ENCODE measurements at regions not wholly inside any gene's neighbourhood (a gene's known extent, or its start where the extent isn't known, plus 50 kb on each side); places are given as distances from the start of the nearest gene placed in this dataset.

GRCh38 chr2:217739741-217740140 is 263.1 kb downstream of the TNS1 start:
- no peak overlapping the region for H2AFZ ChIP-seq (ENCODE audit: low read depth, low read length)
- H3K27ac ChIP-seq (ENCODE audit: low read depth, low read length), result no peak overlapping the region
- H3K36me3 ChIP-seq (ENCODE audit: insufficient read depth, low read length), result no peaks in the 10 kb centered on the region
- no peaks in the 10 kb centered on the region for H3K4me1 ChIP-seq (ENCODE audit: insufficient read depth, low read length)
- H3K27me3 Mint-ChIP-seq (ENCODE audit: low read depth, unreplicated experiment), result no peaks in the 10 kb centered on the region
- H3K4me3 Mint-ChIP-seq (ENCODE audit: unreplicated experiment), result no peak overlapping the region
- H3K4me2 ChIP-seq (ENCODE audit: low read length), result no peak overlapping the region
- TF ChIP-seq EZH2 (IDR thresholded peaks at IDR 0.05; ENCODE audit: insufficient read depth, low read length), result no peak
- TF ChIP-seq, protein P1, sequence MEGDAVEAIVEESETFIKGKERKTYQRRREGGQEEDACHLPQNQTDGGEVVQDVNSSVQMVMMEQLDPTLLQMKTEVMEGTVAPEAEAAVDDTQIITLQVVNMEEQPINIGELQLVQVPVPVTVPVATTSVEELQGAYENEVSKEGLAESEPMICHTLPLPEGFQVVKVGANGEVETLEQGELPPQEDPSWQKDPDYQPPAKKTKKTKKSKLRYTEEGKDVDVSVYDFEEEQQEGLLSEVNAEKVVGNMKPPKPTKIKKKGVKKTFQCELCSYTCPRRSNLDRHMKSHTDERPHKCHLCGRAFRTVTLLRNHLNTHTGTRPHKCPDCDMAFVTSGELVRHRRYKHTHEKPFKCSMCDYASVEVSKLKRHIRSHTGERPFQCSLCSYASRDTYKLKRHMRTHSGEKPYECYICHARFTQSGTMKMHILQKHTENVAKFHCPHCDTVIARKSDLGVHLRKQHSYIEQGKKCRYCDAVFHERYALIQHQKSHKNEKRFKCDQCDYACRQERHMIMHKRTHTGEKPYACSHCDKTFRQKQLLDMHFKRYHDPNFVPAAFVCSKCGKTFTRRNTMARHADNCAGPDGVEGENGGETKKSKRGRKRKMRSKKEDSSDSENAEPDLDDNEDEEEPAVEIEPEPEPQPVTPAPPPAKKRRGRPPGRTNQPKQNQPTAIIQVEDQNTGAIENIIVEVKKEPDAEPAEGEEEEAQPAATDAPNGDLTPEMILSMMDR (IDR thresholded peaks at IDR 0.05; ENCODE audit: insufficient read depth, low read depth, low read length), result no peak
- peaks cover 1% of the 10 kb centered on the region for H3K9me3 Mint-ChIP-seq (ENCODE audit: unreplicated experiment)
- H3K4me1 Mint-ChIP-seq (ENCODE audit: low read depth, unreplicated experiment), result peaks cover 12% of the 10 kb centered on the region
- H3K27ac Mint-ChIP-seq (ENCODE audit: unreplicated experiment), result no peak overlapping the region
- peaks cover 38% of the 10 kb centered on the region for H3K36me3 Mint-ChIP-seq (ENCODE audit: low read depth, unreplicated experiment)
- DNase-seq (ENCODE audit: low read depth) (no peak), FAIRE-seq (no peak)
- H3K9me3 ChIP-seq (ENCODE audit: insufficient read depth, low read depth, low read length), result no peaks in the 10 kb centered on the region
- H3K27me3 ChIP-seq (ENCODE audit: insufficient read depth, low read length), result no peaks in the 10 kb centered on the region
- no peak overlapping the region for H3K9ac ChIP-seq (ENCODE audit: low read length)
- peaks cover 3% of the 10 kb centered on the region for H4K20me1 ChIP-seq (ENCODE audit: insufficient read depth, low read length)
- H3K4me3 ChIP-seq (ENCODE audit: insufficient read depth, low read depth, low read length), result no peak overlapping the region
- no peaks in the 10 kb centered on the region for H3K79me2 ChIP-seq (ENCODE audit: insufficient read depth, low read length)

DNA sequence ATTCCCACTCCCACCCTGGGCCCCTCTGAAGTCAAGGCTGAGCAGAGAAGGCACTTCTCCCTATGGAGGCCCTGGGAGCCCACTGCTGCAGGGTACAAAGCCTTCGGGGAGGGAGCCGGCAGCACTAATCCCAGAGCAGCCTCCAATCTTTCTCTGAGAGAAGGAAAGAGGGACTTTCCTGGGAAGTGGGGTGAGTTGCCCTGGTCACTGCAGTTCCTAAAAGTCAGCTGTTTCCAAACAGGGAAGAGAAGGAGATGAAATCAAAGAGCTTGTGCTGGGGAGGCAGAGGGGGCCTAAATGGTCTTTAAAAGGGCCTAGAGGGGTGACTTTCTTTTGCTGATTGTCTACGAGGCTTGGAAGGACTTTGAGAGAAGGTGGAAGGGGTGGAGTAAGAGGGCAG is 264.7 kb downstream of the TNS1 start:
- Mint-ChIP-seq H3K27ac (ENCODE audit: unreplicated experiment) (no peak overlapping the region), H3K36me3 (ENCODE audit: low read depth, unreplicated experiment) (peaks cover 40% of the 10 kb centered on the region), H3K9me3 (ENCODE audit: unreplicated experiment) (peaks cover 1% of the 10 kb centered on the region), H3K4me3 (ENCODE audit: unreplicated experiment) (no peak overlapping the region), H3K27me3 (ENCODE audit: low read depth, unreplicated experiment) (no peaks in the 10 kb centered on the region), H3K4me1 (ENCODE audit: low read depth, unreplicated experiment) (peaks cover 26% of the 10 kb centered on the region)
- Histone ChIP-seq H3K79me2 (ENCODE audit: insufficient read depth, low read length) (no peaks in the 10 kb centered on the region), H3K9ac (ENCODE audit: low read length) (no peak overlapping the region), H3K4me2 (ENCODE audit: low read length) (no peak overlapping the region), H3K4me3 (ENCODE audit: insufficient read depth, low read depth, low read length) (no peak overlapping the region), H4K20me1 (ENCODE audit: insufficient read depth, low read length) (peaks cover 3% of the 10 kb centered on the region), H3K4me1 (ENCODE audit: insufficient read depth, low read length) (peaks cover 7% of the 10 kb centered on the region), H3K27ac (ENCODE audit: low read depth, low read length) (no peak overlapping the region), H3K36me3 (ENCODE audit: insufficient read depth, low read length) (no peaks in the 10 kb centered on the region), H3K9me3 (ENCODE audit: insufficient read depth, low read depth, low read length) (no peaks in the 10 kb centered on the region), H3K27me3 (ENCODE audit: insufficient read depth, low read length) (no peaks in the 10 kb centered on the region), H2AFZ (ENCODE audit: low read depth, low read length) (no peak overlapping the region)
- no peak for FAIRE-seq
- DNase-seq (ENCODE audit: low read depth), result no peak
- TF ChIP-seq EZH2 (IDR thresholded peaks at IDR 0.05; ENCODE audit: insufficient read depth, low read length), result no peak
- TF ChIP-seq, protein P1 (IDR thresholded peaks at IDR 0.05; ENCODE audit: insufficient read depth, low read depth, low read length), result no peak

DNA sequence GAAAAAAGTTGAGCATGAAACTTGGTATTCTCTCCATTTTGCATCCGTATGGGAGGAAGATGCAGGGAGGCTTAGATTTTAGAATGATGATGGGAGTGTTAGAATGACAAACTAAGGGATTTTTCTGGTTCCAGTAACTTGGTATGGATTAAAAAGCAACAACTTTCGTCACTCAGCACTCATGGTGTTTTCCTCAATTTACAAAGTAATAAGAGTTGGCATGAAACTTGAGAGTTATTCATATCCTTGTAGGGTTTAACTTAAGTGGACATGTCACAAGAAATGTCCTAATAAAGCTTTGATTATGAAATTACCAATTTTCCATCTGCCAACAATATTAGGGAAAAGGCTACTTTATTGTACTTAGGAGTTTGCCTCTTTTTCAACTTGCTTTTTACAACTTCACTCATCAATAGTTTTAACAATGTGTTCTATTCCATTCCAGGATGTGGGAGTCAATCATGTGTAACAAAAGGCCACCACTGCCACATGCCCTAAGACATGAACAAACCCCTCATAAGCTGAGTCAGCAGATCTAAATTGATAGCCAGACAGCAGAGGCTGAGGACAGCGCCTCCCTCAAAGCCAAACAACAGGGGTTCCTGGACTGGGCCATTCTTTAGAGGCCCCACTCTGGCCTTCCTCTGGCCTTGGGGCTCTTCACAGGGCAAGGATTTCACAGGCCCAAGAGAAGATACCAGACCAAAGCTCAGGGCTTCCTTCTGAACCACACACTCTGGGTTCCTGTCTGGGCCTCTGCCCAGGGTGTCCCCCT is 265.8 kb downstream of the TNS1 start:
- H3K9me3 ChIP-seq (ENCODE audit: insufficient read depth, low read depth, low read length), result no peaks in the 10 kb centered on the region
- H3K27me3 Mint-ChIP-seq (ENCODE audit: low read depth, unreplicated experiment), result no peaks in the 10 kb centered on the region
- H3K79me2 ChIP-seq (ENCODE audit: insufficient read depth, low read length), result no peaks in the 10 kb centered on the region
- no peak overlapping the region for H3K27ac ChIP-seq (ENCODE audit: low read depth, low read length)
- no peaks in the 10 kb centered on the region for H3K27me3 ChIP-seq (ENCODE audit: insufficient read depth, low read length)
- peaks cover 35% of the 10 kb centered on the region for H3K36me3 Mint-ChIP-seq (ENCODE audit: low read depth, unreplicated experiment)
- H3K4me3 Mint-ChIP-seq (ENCODE audit: unreplicated experiment), result no peak overlapping the region
- H3K4me2 ChIP-seq (ENCODE audit: low read length), result no peak overlapping the region
- no peak for FAIRE-seq
- TF ChIP-seq, protein P1 (IDR thresholded peaks at IDR 0.05; ENCODE audit: insufficient read depth, low read depth, low read length), result no peak
- no peak for TF ChIP-seq EZH2 (IDR thresholded peaks at IDR 0.05; ENCODE audit: insufficient read depth, low read length)
- no peaks in the 10 kb centered on the region for H3K36me3 ChIP-seq (ENCODE audit: insufficient read depth, low read length)
- H3K9ac ChIP-seq (ENCODE audit: low read length), result no peak overlapping the region
- H3K27ac Mint-ChIP-seq (ENCODE audit: unreplicated experiment), result no peak overlapping the region
- peaks cover 3% of the 10 kb centered on the region for H4K20me1 ChIP-seq (ENCODE audit: insufficient read depth, low read length)
- H3K9me3 Mint-ChIP-seq (ENCODE audit: unreplicated experiment), result peaks cover 1% of the 10 kb centered on the region
- H3K4me3 ChIP-seq (ENCODE audit: insufficient read depth, low read depth, low read length), result no peak overlapping the region
- H3K4me1 Mint-ChIP-seq (ENCODE audit: low read depth, unreplicated experiment), result peaks cover 37% of the 10 kb centered on the region
- H3K4me1 ChIP-seq (ENCODE audit: insufficient read depth, low read length), result peaks cover 18% of the 10 kb centered on the region
- DNase-seq (ENCODE audit: low read depth), result no peak
- no peak overlapping the region for H2AFZ ChIP-seq (ENCODE audit: low read depth, low read length)
